GM23338 (cell line): ENCODE measurements at regions not wholly inside any gene's neighbourhood (a gene's known extent, or its start where the extent isn't known, plus 50 kb on each side); places are given as distances from the start of the nearest gene placed in this dataset.

ENCODE experiments used
- ATAC-seq: fragments of 200-7000 bp; cut with Tn5 transposase; 3 replicates; pipeline ENCODE4 v1.9.1; 2020
- DNase-seq: peaks from one replicate; pipeline ENCODE4 v3.0.0-alpha.2; 2015; ENCODE audit warnings: low spot score
- H2AFZ ChIP-seq: fragments of 200-600 bp; sonication (generic); 2 replicates; pipeline ENCODE4 v1.8.0; 2016; ENCODE audit warnings: antibody characterized with exemption, mild to moderate bottlenecking, moderate library complexity
- H3F3A ChIP-seq: fragments of 200-600 bp; sonication (generic); replicated peaks from 2 replicates; pipeline ENCODE4 v1.8.0; 2017; ENCODE audit warnings: antibody characterized with exemption, mixed run types, low read depth
- H3K27ac ChIP-seq: fragments of 200-600 bp; sonication (generic); 2 replicates; pipeline ENCODE4 v1.6.1; 2016; ENCODE audit warnings: low read depth
- H3K27me3 ChIP-seq: fragments of 200-600 bp; sonication (generic); 2 replicates; pipeline ENCODE4 v1.8.0; 2016; ENCODE audit warnings: mild to moderate bottlenecking, mixed run types, moderate library complexity; ENCODE audit not compliant: insufficient read depth
- H3K36me3 ChIP-seq: fragments of 200-600 bp; sonication (generic); 2 replicates; pipeline ENCODE4 v1.8.0; 2016; ENCODE audit warnings: mild to moderate bottlenecking; ENCODE audit not compliant: insufficient read depth
- H3K4me1 ChIP-seq: fragments of 200-600 bp; sonication (generic); 2 replicates; pipeline ENCODE4 v1.8.0; 2016; ENCODE audit warnings: mild to moderate bottlenecking, moderate library complexity; ENCODE audit not compliant: insufficient read depth
- H3K4me2 ChIP-seq: fragments of 200-600 bp; sonication (generic); 2 replicates; pipeline ENCODE4 v1.7.1; 2017; ENCODE audit warnings: mixed run types
- H3K4me3 ChIP-seq: fragments of 200-600 bp; sonication (generic); 2 replicates; pipeline ENCODE4 v1.6.1; 2016; ENCODE audit warnings: mixed run types
- H3K79me2 ChIP-seq: fragments of 200-600 bp; sonication (generic); replicated peaks from 2 replicates; pipeline ENCODE4 v1.8.0; 2017; ENCODE audit warnings: mild to moderate bottlenecking; ENCODE audit not compliant: insufficient read depth
- H3K9me2 ChIP-seq: fragments of 200-600 bp; sonication (generic); 2 replicates; pipeline ENCODE4 v1.8.0; 2017; ENCODE audit not compliant: insufficient read depth
- H4K20me1 ChIP-seq: fragments of 200-600 bp; sonication (generic); replicated peaks from 2 replicates; pipeline ENCODE4 v1.8.0; 2017; ENCODE audit warnings: mild to moderate bottlenecking; ENCODE audit not compliant: insufficient read depth
- H3K27ac Mint-ChIP-seq: 2 replicates; pipeline ENCODE4 v1.8.0; 2020; ENCODE audit warnings: inconsistent platforms, mild to moderate bottlenecking, moderate library complexity, mixed read lengths
- H3K27me3 Mint-ChIP-seq: 3 replicates; pipeline ENCODE4 v1.8.0; 2022; ENCODE audit warnings: low read depth, mild to moderate bottlenecking, moderate library complexity, mixed read lengths, inconsistent platforms; ENCODE audit not compliant: insufficient read depth, poor library complexity
- H3K36me3 Mint-ChIP-seq: 3 replicates; pipeline ENCODE4 v1.8.0; 2021; ENCODE audit warnings: low read depth, mild to moderate bottlenecking, inconsistent platforms, moderate library complexity, mixed read lengths
- H3K4me1 Mint-ChIP-seq: 3 replicates; pipeline ENCODE4 v1.8.0; 2020; ENCODE audit warnings: mild to moderate bottlenecking, inconsistent platforms, mixed read lengths
- H3K4me3 Mint-ChIP-seq: 3 replicates; pipeline ENCODE4 v1.8.0; 2021; ENCODE audit warnings: moderate library complexity, mild to moderate bottlenecking, inconsistent platforms, mixed read lengths
- H3K9me3 Mint-ChIP-seq: 3 replicates; pipeline ENCODE4 v1.8.0; 2020; ENCODE audit warnings: moderate library complexity, mild to moderate bottlenecking, inconsistent platforms, mixed read lengths
- CTCF ChIP-seq, 2 experiments: fragments of 200-600 bp in 1 of 2; sonication (generic) in 1 of 2; conservative IDR thresholded peaks; 2 replicates each; pipeline versions ENCODE4 v1.5.1 to v1.6.1; 2016 to 2017; ENCODE audit warnings: antibody characterized with exemption in 2 of 2, low read depth in 2 of 2, mild to moderate bottlenecking in 2 of 2, moderate library complexity in 1 of 2
- ETS1 ChIP-seq: IDR thresholded peaks from 2 replicates; pipeline ENCODE4 v1.6.1; 2016; ENCODE audit warnings: antibody characterized with exemption
- EZH2 ChIP-seq: fragments of 200-600 bp; sonication (generic); IDR thresholded peaks from one replicate; pipeline ENCODE4 v1.8.0; 2017; ENCODE audit warnings: antibody characterized with exemption, mild to moderate bottlenecking, low read depth; ENCODE audit not compliant: unreplicated experiment
- EZH2phosphoT487 ChIP-seq: fragments of 200-600 bp; sonication (generic); IDR thresholded peaks from one replicate; pipeline ENCODE4 v1.8.1; 2018; ENCODE audit warnings: antibody characterized with exemption; ENCODE audit not compliant: unreplicated experiment
- POLR2AphosphoS5 ChIP-seq: IDR thresholded peaks from 2 replicates; pipeline ENCODE4 v1.6.1; 2016; ENCODE audit warnings: antibody characterized with exemption, low read depth
- STAT1 ChIP-seq: IDR thresholded peaks from one replicate; pipeline ENCODE4 v1.6.1; 2016; ENCODE audit warnings: antibody characterized with exemption; ENCODE audit not compliant: unreplicated experiment
- ZNF114 ChIP-seq: fragments of 250-450 bp; sonication (Bioruptor Pico); IDR thresholded peaks from 2 replicates; pipeline ENCODE4 v1.5.0; 2020; ENCODE audit warnings: mild to moderate bottlenecking, moderate library complexity
- ZNF331 ChIP-seq: fragments of 250-450 bp; sonication (Bioruptor Pico); IDR thresholded peaks from 2 replicates; pipeline ENCODE4 v1.5.0; 2020; ENCODE audit warnings: low read depth, mild to moderate bottlenecking, moderate library complexity
- ZNF462 ChIP-seq: fragments of 250-450 bp; sonication (Bioruptor Pico); IDR thresholded peaks from 2 replicates; pipeline ENCODE4 v1.5.0; 2020; ENCODE audit warnings: mild to moderate bottlenecking, moderate library complexity

- Mint-ChIP-seq H3K27ac (no peak overlapping the region), H3K4me1 (no peaks in the 10 kb centered on the region), H3K4me3 (no peak overlapping the region), H3K27me3 (peaks cover 8% of the 10 kb centered on the region), H3K9me3 (no peaks in the 10 kb centered on the region), H3K36me3 (no peaks in the 10 kb centered on the region)
- no peak overlapping the region for H3K4me2 ChIP-seq
- ATAC-seq (peak; percentile 67; the same call in 2 of the 3 replicates), DNase-seq (peak; percentile 64)
- H3K36me3 ChIP-seq = no peaks in the 10 kb centered on the region
- H3K4me1 ChIP-seq = no peaks in the 10 kb centered on the region
- no peaks in the 10 kb centered on the region for H3F3A ChIP-seq
- H2AFZ ChIP-seq = no peak overlapping the region
- H3K9me2 ChIP-seq = no peaks in the 10 kb centered on the region
- TF ChIP-seq CTCF (conservative IDR thresholded peaks at IDR 0.05; ENCODE audit: low read depth in 2 of 2) (peak; percentile 51 to 68), EZH2phosphoT487 (no peak)
- no peaks in the 10 kb centered on the region for H3K79me2 ChIP-seq
- no peaks in the 10 kb centered on the region for H3K27me3 ChIP-seq
- no peaks in the 10 kb centered on the region for H4K20me1 ChIP-seq
- no peak overlapping the region for H3K27ac ChIP-seq
- no peak overlapping the region for H3K4me3 ChIP-seq
Observed at GRCh38 chr4:159463235-159463634, 360.4 kb downstream of the RAPGEF2 start.

- Histone ChIP-seq H3K4me3 (no peak overlapping the region), H3K36me3 (no peaks in the 10 kb centered on the region), H3K27ac (no peak overlapping the region), H3K27me3 (no peaks in the 10 kb centered on the region), H3F3A (no peaks in the 10 kb centered on the region), H3K4me1 (no peaks in the 10 kb centered on the region), H3K4me2 (no peak overlapping the region), H3K79me2 (no peaks in the 10 kb centered on the region), H4K20me1 (no peaks in the 10 kb centered on the region), H3K9me2 (no peaks in the 10 kb centered on the region), H2AFZ (no peak overlapping the region)
- Mint-ChIP-seq H3K4me1 (no peaks in the 10 kb centered on the region), H3K27me3 (peaks cover 5% of the 10 kb centered on the region), H3K27ac (no peak overlapping the region), H3K36me3 (no peaks in the 10 kb centered on the region), H3K4me3 (no peak overlapping the region), H3K9me3 (no peaks in the 10 kb centered on the region; the same call in 2 of the 3 replicates)
- ATAC-seq (no peak), DNase-seq (no peak)
- TF ChIP-seq STAT1 = no peak
- no peak for TF ChIP-seq EZH2
- no peak for TF ChIP-seq ZNF114 (CRISPR knock-in tag)
- TF ChIP-seq ZNF331 (CRISPR knock-in tag) = no peak
- TF ChIP-seq POLR2AphosphoS5 = no peak
- no peak for TF ChIP-seq CTCF (conservative IDR thresholded peaks at IDR 0.05; ENCODE audit: low read depth in 2 of 2)
- no peak for TF ChIP-seq ZNF462
- TF ChIP-seq ETS1 = no peak
- no peak for TF ChIP-seq EZH2phosphoT487
Observed at GRCh38 chr4:159464302-159464701, 361.4 kb downstream of the RAPGEF2 start.
